Ovary (tissue), 3 donors: ENCODE measurements at regions not wholly inside any gene's neighbourhood (a gene's known extent, or its start where the extent isn't known, plus 50 kb on each side); places are given as distances from the start of the nearest gene placed in this dataset.

ENCODE experiments used
- EP300 ChIP-seq: sonication (generic); formaldehyde crosslinking; IDR thresholded peaks from one replicate; pipeline ENCODE4 v1.6.1; 2017; ENCODE audit warnings: antibody characterized with exemption
- POLR2A ChIP-seq: fragments of 450-650 bp; IDR thresholded peaks from one replicate; pipeline ENCODE4 v1.6.1; 2017; ENCODE audit warnings: antibody characterized with exemption, mild to moderate bottlenecking, moderate library complexity
- TF ChIP-seq, protein P1 (sequence below), 3 donors: fragments of 450-650 bp in 2 of 3; fragments of 200-600 bp in 1 of 3; IDR thresholded peaks; one replicate each; pipeline versions ENCODE4 v1.5.1 to v1.8.0; 2016 to 2022; ENCODE audit warnings: antibody characterized with exemption in 3 of 3, mild to moderate bottlenecking in 1 of 3
- donor health status: DM: no; HTN: no; CAD: no.

DNA sequence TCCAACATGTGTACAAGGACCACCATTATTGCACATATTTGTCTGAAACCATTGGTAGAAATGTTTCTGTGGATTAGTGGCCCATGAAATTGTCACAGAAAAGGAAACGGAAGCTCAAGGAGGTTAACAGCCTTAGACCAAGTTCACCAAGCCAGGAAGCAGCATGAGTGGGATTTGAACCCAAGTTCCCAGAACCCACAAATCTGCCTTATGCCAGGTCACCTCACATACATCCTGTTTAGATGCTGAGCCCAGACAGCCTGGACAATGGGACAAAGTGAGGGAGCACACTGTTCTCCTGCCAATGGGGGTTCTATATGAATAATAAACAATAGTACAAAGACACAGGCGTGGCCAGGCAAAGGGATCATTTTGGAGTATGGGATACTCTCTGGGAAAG is 59.6 kb upstream of the CA12 start:
- TF ChIP-seq, protein P1, sequence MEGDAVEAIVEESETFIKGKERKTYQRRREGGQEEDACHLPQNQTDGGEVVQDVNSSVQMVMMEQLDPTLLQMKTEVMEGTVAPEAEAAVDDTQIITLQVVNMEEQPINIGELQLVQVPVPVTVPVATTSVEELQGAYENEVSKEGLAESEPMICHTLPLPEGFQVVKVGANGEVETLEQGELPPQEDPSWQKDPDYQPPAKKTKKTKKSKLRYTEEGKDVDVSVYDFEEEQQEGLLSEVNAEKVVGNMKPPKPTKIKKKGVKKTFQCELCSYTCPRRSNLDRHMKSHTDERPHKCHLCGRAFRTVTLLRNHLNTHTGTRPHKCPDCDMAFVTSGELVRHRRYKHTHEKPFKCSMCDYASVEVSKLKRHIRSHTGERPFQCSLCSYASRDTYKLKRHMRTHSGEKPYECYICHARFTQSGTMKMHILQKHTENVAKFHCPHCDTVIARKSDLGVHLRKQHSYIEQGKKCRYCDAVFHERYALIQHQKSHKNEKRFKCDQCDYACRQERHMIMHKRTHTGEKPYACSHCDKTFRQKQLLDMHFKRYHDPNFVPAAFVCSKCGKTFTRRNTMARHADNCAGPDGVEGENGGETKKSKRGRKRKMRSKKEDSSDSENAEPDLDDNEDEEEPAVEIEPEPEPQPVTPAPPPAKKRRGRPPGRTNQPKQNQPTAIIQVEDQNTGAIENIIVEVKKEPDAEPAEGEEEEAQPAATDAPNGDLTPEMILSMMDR (IDR thresholded peaks at IDR 0.05): no peak
- TF ChIP-seq POLR2A (no peak), EP300 (no peak)
